Endodermal cell (in vitro differentiated cells): ENCODE measurements at regions not wholly inside any gene's neighbourhood (a gene's known extent, or its start where the extent isn't known, plus 50 kb on each side); places are given as distances from the start of the nearest gene placed in this dataset.

Source experiments
- DNase-seq: peaks from one replicate; pipeline ENCODE4 v3.0.0-alpha.2; 2017
- H3K27ac ChIP-seq: 2 replicates; pipeline ENCODE4 v1.5.1; 2013; ENCODE audit warnings: mild to moderate bottlenecking, low read depth, low read length, moderate library complexity
- H3K27me3 ChIP-seq: 2 replicates; pipeline ENCODE4 v1.6.1; 2013; ENCODE audit warnings: mild to moderate bottlenecking, low read length, moderate library complexity; ENCODE audit not compliant: insufficient read depth, control insufficient read depth, poor library complexity, severe bottlenecking
- H3K36me3 ChIP-seq: 2 replicates; pipeline ENCODE4 v1.7.0; 2013; ENCODE audit warnings: mild to moderate bottlenecking, low read length, moderate library complexity; ENCODE audit not compliant: control insufficient read depth, insufficient read depth
- H3K4me1 ChIP-seq: one replicate; pipeline ENCODE4 v1.7.0; 2013; ENCODE audit warnings: low read length; ENCODE audit not compliant: control insufficient read depth, insufficient read depth
- H3K4me3 ChIP-seq: 2 replicates; pipeline ENCODE4 v1.5.1; 2013; ENCODE audit warnings: mild to moderate bottlenecking, low read length, moderate library complexity
- H3K9ac ChIP-seq: 2 replicates; pipeline ENCODE4 v1.6.1; 2013; ENCODE audit warnings: mild to moderate bottlenecking, low read length, moderate library complexity; ENCODE audit not compliant: poor library complexity, severe bottlenecking; ENCODE audit errors: extremely low read depth
- H3K9me3 ChIP-seq: 2 replicates; pipeline ENCODE4 v1.6.1; 2013; ENCODE audit warnings: mild to moderate bottlenecking, low read length, moderate library complexity; ENCODE audit not compliant: control insufficient read depth
- H3K27ac Mint-ChIP-seq: 2 replicates; pipeline ENCODE4 v1.8.0; 2020; ENCODE audit warnings: mixed read lengths
- H3K27me3 Mint-ChIP-seq: 2 replicates; pipeline ENCODE4 v1.8.0; 2021; ENCODE audit warnings: mild to moderate bottlenecking, mixed read lengths; ENCODE audit not compliant: insufficient read depth
- H3K36me3 Mint-ChIP-seq: 2 replicates; pipeline ENCODE4 v1.8.0; 2020; ENCODE audit warnings: low read depth, mixed read lengths
- H3K4me1 Mint-ChIP-seq: 2 replicates; pipeline ENCODE4 v1.8.0; 2020; ENCODE audit warnings: mixed read lengths
- H3K4me3 Mint-ChIP-seq: 2 replicates; pipeline ENCODE4 v1.8.0; 2020; ENCODE audit warnings: mild to moderate bottlenecking, moderate library complexity, mixed read lengths
- H3K9me3 Mint-ChIP-seq: 2 replicates; pipeline ENCODE4 v1.8.0; 2020; ENCODE audit warnings: mild to moderate bottlenecking, mixed read lengths
- CTCF ChIP-seq: fragments of 200-600 bp; sonication (generic); conservative IDR thresholded peaks from 2 replicates; pipeline ENCODE4 v1.5.0; 2021; ENCODE audit warnings: antibody characterized with exemption, mild to moderate bottlenecking
- WGBS, 2 experiments: methylation state at CpG; one replicate each; pipeline versions ENCODE4 v1.1.5 to v1.1.7; 2013; ENCODE audit warnings: missing lambda C conversion rate in 2 of 2, mixed read lengths in 1 of 2; ENCODE audit not compliant: insufficient coverage in 1 of 2, insufficient read length in 1 of 2; 5-methylcytosine and 5-hydroxymethylcytosine counted together

GRCh38 chr15:96186105-96186504, 144.4 kb upstream of the NR2F2 start:
- Mint-ChIP-seq H3K27me3 (peaks cover 2% of the 10 kb centered on the region), H3K9me3 (no peaks in the 10 kb centered on the region), H3K4me3 (no peak overlapping the region), H3K4me1 (peaks cover 48% of the 10 kb centered on the region), H3K27ac (no peak overlapping the region), H3K36me3 (no peaks in the 10 kb centered on the region)
- Histone ChIP-seq H3K9ac (no peak overlapping the region), H3K27ac (no peak overlapping the region), H3K4me1 (no peaks in the 10 kb centered on the region), H3K36me3 (no peaks in the 10 kb centered on the region), H3K9me3 (no peaks in the 10 kb centered on the region), H3K27me3 (no peaks in the 10 kb centered on the region), H3K4me3 (no peak overlapping the region)
- TF ChIP-seq CTCF = no peak
- DNase-seq = no peak
- 80 to 91% methylated on average over 1 to 4 of the region's 4 CpGs for WGBS, 2 experiments

GRCh38 chr15:96187341-96188305, 142.9 kb upstream of the NR2F2 start:
- TF ChIP-seq CTCF = no peak
- no peaks in the 10 kb centered on the region for H3K9me3 ChIP-seq
- no peak overlapping the region for H3K4me3 ChIP-seq
- Mint-ChIP-seq H3K27me3 (peaks cover 2% of the 10 kb centered on the region), H3K4me1 (peaks cover 38% of the 10 kb centered on the region), H3K36me3 (no peaks in the 10 kb centered on the region), H3K27ac (no peak overlapping the region), H3K9me3 (no peaks in the 10 kb centered on the region), H3K4me3 (no peak overlapping the region)
- H3K27me3 ChIP-seq = no peaks in the 10 kb centered on the region
- 76 to 91% methylated on average over 4 to 10 of the region's 10 CpGs for WGBS, 2 experiments
- no peak overlapping the region for H3K9ac ChIP-seq
- DNase-seq = no peak
- H3K36me3 ChIP-seq = no peaks in the 10 kb centered on the region
- no peaks in the 10 kb centered on the region for H3K4me1 ChIP-seq
- H3K27ac ChIP-seq = no peak overlapping the region

- H3K36me3 ChIP-seq = no peaks in the 10 kb centered on the region
- H3K27me3 ChIP-seq = no peaks in the 10 kb centered on the region
- H3K4me1 ChIP-seq = no peaks in the 10 kb centered on the region
- peaks cover 7% of the 10 kb centered on the region for H3K9me3 ChIP-seq
- H3K9me3 Mint-ChIP-seq = no peaks in the 10 kb centered on the region
- peaks cover 5% of the 10 kb centered on the region for H3K4me1 Mint-ChIP-seq
- no peak overlapping the region for H3K27ac Mint-ChIP-seq
- no peak overlapping the region for H3K4me3 ChIP-seq
- no peak overlapping the region for H3K9ac ChIP-seq
- WGBS, 2 experiments = 95 to 100% methylated on average over 1 of the region's 1 CpG
- TF ChIP-seq CTCF = no peak
- H3K4me3 Mint-ChIP-seq = no peak overlapping the region
- DNase-seq = no peak
- no peaks in the 10 kb centered on the region for H3K27me3 Mint-ChIP-seq
- no peaks in the 10 kb centered on the region for H3K36me3 Mint-ChIP-seq
- no peak overlapping the region for H3K27ac ChIP-seq
Observed at GRCh38 chr15:96197721-96198120, 132.8 kb upstream of the NR2F2 start.
